Activated CD4-positive, alpha-beta T cell treated with anti-CD3 and anti-CD28 coated beads, Interleukin-2, Interleukin-6, amounts not matched to agents 100 ng/mL and 50 ng/mL, durations not matched to agents 16 hours and 8 hours (primary cell): ENCODE measurements at regions not wholly inside any gene's neighbourhood (a gene's known extent, or its start where the extent isn't known, plus 50 kb on each side); places are given as distances from the start of the nearest gene placed in this dataset.
"Not testable (repeated sequence)": the region's sequence is repeated elsewhere in the genome, so short reads cannot be mapped to it uniquely, and the experiment has no call there.

Experiments
- DNase-seq: peaks from one replicate; pipeline ENCODE4 v3.0.0-alpha.2; 2020

- DNase-seq: no peak
Measured at GRCh38 chr16:9661336-9662017, 520.8 kb downstream of the GRIN2A start.

- DNase-seq: no peak
Measured at GRCh38 chr16:9663588-9663987, 518.6 kb downstream of the GRIN2A start.

DNA sequence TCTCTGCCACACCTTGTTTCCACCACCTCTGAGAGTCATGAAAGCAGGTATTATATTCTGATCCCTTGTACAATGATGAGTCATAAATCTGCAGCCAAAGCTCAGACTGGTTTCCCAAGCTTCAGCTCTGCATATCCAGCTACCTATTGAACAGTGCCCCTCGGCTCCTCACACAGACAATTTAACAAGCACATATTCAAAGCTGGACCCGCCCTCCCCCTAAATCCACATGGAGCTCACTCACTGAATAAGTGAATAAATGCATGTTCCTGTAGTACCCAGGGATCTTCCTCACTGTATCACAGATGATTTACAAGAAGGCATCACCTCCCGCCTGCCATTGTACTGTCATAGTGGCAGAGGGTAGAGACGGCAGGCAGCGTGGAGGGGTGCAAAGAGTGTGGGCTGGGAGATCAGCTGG is 516.4 kb downstream of the GRIN2A start:
- no peak for DNase-seq

DNA sequence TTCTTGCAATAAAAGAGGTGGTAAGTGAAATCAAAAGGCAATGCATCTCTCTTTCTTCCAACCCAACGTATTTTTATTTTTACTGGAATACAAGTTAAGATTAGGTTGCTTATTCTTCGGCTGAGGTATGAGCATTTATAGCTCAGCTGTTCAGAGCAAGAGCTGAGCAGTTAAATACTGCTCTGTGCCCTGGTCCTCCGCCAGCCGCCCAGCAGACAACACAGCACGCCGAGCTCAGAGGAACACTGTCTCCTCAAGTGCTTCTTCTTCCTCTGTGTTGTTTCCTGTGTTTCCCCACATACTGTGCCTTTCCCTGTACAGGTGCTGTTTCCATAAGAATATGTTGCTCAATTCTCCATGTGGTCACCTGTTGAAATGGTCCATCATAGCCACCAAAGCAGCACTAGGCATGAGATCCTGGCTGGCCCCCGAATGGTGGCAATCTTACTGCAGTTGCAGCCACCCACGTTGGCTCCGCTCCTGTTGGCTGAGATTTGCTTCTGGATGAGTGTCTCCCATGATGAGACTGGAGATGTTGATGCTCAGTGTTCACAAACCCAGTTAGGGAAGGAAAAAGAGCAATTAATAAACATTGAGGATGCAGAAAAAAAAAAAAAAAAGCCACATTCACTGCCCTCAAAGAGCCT is 515.3 kb downstream of the GRIN2A start:
- DNase-seq: no peak

- no peak for DNase-seq
Measured at GRCh38 chr16:9670033-9670432, 512.2 kb downstream of the GRIN2A start.

DNA sequence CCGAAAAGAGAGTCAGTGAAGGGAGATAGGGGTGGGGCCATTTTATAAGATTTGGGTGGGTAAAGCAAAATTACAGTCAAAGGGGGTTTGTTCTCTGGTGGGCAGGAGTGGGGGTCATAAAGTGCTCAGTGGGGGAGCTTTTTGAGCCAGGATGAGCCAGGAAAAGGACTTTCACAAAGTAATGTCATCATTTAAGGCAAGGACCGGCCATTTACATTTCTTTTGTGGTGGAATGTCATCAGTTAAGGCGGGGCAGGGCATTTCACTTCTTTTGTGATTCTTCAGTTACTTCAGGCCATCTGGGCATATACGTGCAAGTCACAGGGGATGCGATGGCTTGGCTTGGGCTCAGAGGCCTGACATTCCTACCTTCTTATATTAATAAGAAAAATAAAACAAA is 511.6 kb downstream of the GRIN2A start:
- DNase-seq: not testable (repeated sequence)

- not testable (repeated sequence) for DNase-seq
Measured at GRCh38 chr16:9676560-9677300, 505.5 kb downstream of the GRIN2A start.

- DNase-seq: no peak
Measured at GRCh38 chr16:9677301-9677653, 505.0 kb downstream of the GRIN2A start.

DNA sequence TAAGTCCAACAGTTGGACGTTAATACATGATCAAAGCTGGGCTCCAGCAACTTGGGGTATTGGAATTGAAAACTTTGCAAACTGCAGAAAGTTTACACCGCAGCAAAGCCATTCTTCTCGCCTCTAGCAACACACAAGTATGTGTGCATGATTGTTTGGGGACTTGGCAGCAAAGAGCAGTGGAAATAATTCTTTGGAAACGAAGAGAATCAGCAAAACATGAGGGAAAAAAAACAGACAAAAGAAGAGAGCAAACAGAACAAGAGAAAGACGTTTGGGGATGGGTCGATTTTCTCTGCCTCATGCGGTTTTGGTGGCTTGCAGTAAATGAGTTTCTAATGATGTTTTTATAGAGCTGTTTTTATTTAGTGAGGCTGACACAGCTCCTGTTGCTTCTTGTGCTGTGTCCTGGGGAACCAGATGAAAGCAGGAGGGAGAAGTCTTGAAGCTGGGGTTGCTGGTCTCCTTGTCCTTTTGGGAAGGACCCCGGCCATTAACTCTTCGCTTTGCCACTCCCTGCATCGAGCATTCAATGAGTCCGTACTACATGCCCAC is 502.9 kb downstream of the GRIN2A start:
- DNase-seq: no peak

DNA sequence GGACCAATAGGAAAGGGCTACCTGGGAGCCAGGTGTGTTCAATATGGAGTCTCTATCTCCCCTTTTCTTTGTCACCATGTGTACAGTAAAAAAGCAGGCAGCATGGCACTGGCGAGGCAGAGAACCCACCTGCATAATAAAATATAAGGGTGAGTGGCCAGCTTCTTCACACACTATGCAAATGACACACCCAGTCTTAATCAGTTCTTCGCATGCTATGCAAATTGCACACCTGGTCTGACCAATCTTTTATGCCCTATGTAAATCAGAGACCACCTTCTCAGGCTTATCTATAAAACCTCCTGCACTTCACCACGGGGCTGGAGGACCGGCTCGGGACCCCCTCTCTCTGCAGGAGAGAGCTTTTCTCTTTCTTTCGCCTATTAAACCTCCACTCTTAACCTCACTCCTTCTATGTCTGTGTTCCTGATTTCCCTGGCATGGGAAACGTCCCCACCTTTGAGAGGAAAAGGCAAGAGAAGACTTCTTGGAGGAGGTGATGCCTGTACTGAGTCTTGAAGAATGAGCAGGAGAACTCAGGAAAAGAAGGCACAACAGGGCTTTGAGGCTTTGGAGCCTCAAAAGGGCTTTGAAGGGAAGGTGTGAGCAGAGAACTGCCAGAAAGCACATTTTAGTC is 502.1 kb downstream of the GRIN2A start:
- DNase-seq: no peak

GRCh38 chr16:9680968-9681367 is 501.3 kb downstream of the GRIN2A start:
- DNase-seq: no peak

- DNase-seq: no peak
Measured at GRCh38 chr16:9681508-9681907, 500.7 kb downstream of the GRIN2A start.

DNA sequence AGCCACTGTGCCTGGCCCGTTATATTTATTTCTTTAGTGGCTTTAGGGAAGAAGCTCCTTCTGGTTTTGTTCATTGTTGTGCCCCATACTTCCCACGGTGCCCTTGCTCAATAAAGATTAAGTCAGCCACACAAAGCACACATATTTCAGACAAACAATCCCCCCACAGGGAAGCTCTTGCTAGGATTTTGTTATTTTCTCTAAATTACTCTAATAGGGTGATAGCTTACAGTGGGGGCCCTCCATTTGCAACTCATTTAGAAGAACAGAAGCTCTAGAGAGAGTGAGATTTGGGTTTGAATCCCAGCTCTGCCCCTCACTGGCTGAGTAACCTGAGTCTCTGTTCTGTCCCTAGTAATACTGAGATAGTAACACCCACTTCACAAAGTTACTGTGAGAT is 499.9 kb downstream of the GRIN2A start:
- DNase-seq: no peak

DNA sequence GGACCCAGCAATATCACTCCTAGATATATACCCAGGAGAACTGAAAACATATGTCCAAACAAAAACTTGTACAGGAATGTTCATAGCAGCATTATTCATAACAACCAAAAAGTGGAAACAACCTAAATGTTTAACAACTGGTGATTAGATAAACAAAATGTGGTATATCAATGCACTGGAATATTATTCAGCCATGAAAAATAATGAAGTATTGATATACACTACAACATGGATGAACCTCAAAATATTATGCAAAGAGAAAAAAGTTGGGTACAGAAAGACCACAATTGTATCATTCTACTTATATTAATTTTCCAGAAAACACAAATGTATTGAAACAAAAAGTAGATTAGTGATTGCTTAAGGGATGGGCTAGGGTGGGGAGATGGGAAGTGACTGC is 498.6 kb downstream of the GRIN2A start:
- DNase-seq: no peak

DNA sequence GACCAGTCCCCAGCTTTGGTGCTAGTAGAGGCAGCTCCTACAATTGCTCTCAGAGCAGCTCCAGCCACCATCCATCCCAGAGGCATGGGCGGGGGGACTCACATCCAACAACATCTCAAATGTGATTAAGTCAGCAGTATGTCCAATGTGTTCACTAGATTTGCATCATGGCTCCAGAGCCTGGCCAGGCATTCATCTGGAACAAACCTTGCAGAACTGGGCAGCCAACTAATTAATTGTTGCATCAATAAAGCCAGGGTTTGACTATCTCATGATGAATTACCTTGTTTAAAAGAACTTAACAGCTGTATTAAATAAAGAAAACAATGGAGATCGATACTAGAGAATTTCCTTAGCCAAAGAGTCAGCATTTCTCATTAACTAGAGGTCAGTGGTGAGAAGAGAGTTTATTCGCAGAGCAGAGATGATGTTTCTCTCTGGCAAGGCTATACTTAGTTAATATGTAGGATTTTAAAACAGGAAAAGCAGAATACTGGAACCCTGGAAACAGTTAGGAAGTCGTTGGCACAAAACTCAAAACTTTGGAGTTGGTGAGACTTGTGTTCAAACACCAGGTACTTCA is 494.4 kb downstream of the GRIN2A start:
- no peak for DNase-seq

GRCh38 chr16:9689597-9689996 is 492.6 kb downstream of the GRIN2A start:
- no peak for DNase-seq

GRCh38 chr16:9695152-9695551 is 487.1 kb downstream of the GRIN2A start:
- no peak for DNase-seq
